Prostate gland (tissue), 2 donors: ENCODE measurements at regions not wholly inside any gene's neighbourhood (a gene's known extent, or its start where the extent isn't known, plus 50 kb on each side); places are given as distances from the start of the nearest gene placed in this dataset.

ENCODE experiments used
- POLR2A ChIP-seq: fragments of 450-650 bp; IDR thresholded peaks from one replicate; pipeline ENCODE4 v1.6.1; 2016; ENCODE audit warnings: antibody characterized with exemption, mild to moderate bottlenecking
- POLR2AphosphoS5 ChIP-seq: sonication (generic); formaldehyde crosslinking; IDR thresholded peaks from one replicate; pipeline ENCODE4 v1.6.1; 2017; ENCODE audit warnings: antibody characterized with exemption
- TF ChIP-seq, protein P1 (sequence below), 4 experiments: fragments of 200-600 bp in 2 of 4; fragments of 450-650 bp in 2 of 4; sonication (generic) in 2 of 4; IDR thresholded peaks; 1 replicate in 3 of 4; 2 replicates in 1 of 4; pipeline ENCODE4 v1.5.1; 2016 to 2019; ENCODE audit warnings: antibody characterized with exemption in 4 of 4, mild to moderate bottlenecking in 2 of 4, moderate library complexity in 2 of 4

DNA sequence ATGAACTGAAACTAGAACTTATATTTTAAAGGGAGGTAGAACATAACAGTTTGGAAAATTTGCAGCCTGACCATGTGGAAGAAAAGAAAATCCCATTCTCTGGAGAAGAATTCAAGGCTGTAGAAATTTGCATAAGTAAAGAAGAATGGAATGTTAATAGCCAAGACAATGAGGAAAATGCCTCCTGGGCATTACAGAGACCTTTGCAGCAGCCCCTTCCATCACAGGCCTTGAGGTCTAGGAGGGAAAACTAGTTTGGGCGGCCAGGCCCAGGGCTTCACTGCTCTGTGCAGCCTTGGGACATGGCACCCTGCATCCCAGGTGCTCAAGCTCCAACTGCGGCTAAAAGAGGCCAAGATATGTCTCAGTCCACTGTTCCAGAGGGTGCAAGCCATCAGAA is 1506.8 kb downstream of the PCDH18 start:
- TF ChIP-seq, protein P1, sequence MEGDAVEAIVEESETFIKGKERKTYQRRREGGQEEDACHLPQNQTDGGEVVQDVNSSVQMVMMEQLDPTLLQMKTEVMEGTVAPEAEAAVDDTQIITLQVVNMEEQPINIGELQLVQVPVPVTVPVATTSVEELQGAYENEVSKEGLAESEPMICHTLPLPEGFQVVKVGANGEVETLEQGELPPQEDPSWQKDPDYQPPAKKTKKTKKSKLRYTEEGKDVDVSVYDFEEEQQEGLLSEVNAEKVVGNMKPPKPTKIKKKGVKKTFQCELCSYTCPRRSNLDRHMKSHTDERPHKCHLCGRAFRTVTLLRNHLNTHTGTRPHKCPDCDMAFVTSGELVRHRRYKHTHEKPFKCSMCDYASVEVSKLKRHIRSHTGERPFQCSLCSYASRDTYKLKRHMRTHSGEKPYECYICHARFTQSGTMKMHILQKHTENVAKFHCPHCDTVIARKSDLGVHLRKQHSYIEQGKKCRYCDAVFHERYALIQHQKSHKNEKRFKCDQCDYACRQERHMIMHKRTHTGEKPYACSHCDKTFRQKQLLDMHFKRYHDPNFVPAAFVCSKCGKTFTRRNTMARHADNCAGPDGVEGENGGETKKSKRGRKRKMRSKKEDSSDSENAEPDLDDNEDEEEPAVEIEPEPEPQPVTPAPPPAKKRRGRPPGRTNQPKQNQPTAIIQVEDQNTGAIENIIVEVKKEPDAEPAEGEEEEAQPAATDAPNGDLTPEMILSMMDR (IDR thresholded peaks at IDR 0.05) = no peak
- TF ChIP-seq POLR2A (no peak), POLR2AphosphoS5 (no peak)
